Erythroblast (primary cell): ENCODE measurements at regions not wholly inside any gene's neighbourhood (a gene's known extent, or its start where the extent isn't known, plus 50 kb on each side); places are given as distances from the start of the nearest gene placed in this dataset.

ENCODE experiments used
- DNase-seq, 2 experiments: peaks; one replicate each; lab custom pipeline; 2025; lab: John Stamatoyannopoulos, UW
- GATA1 ChIP-seq: IDR thresholded peaks from 2 replicates; pipeline ENCODE4 v1.6.1; 2011; ENCODE audit warnings: low read depth, mild to moderate bottlenecking, control low read depth, low read length, moderate library complexity
- POLR2A ChIP-seq: IDR thresholded peaks from 2 replicates; pipeline ENCODE4 v1.6.1; 2011; ENCODE audit warnings: mild to moderate bottlenecking, low read length

GRCh38 chr1:69438056-69438795 lies 129.5 kb upstream of the LRRC7 start:
- DNase-seq = no peak
- TF ChIP-seq GATA1 = no peak

DNA sequence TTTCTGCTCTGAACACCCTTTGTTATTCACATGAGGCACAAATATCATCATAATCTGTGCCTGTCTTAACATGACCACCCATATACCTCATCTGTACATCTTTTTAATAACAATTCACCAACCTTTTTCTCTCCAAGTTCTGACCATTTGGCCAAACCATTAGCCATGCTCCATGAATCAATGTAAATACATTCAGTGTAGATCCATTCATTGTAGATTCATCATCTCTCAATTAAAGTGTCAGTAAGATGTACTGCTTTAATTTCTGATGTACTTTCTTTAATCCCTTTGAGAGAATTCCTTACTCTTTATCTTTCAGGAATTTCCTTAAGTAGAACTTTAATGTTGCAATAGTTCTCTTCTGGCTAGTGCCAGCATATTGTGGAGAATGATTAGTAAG lies 126.2 kb upstream of the LRRC7 start:
- no peak for DNase-seq

GRCh38 chr1:69451196-69451595 lies 116.5 kb upstream of the LRRC7 start:
- TF ChIP-seq POLR2A (no peak), GATA1 (no peak)
- no peak for DNase-seq

More for the DNA sequence above, 126.2 kb upstream of the LRRC7 start:
- TF ChIP-seq POLR2A (no peak), GATA1 (no peak)

GRCh38 chr1:69455718-69456117 lies 112.0 kb upstream of the LRRC7 start:
- TF ChIP-seq POLR2A (no peak), GATA1 (no peak)
- no peak for DNase-seq

- no peak for DNase-seq
- no peak for TF ChIP-seq POLR2A
- no peak for TF ChIP-seq GATA1
Observed at GRCh38 chr1:69459244-69459643, 108.5 kb upstream of the LRRC7 start.

DNA sequence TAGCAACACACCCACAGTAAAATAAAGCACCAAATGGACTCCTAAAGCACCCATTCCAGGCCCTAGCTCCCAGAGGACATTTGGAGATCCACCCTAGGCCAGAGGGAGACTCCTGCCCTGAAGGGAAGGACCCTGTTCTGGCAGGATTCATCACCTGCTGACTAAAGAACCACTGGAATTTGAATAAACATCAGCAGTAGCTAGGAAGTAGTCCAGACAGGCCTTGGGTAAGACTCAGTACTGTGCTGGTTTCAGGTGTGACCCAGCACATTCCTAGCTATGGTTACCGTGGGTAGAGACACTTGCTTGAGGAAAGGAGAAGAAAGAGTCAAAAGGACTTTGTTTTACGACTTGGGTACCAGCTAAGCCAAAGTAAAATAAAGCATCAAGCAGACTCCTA lies 92.7 kb upstream of the LRRC7 start:
- no peak for DNase-seq
- TF ChIP-seq GATA1 (no peak), POLR2A (no peak)

DNA sequence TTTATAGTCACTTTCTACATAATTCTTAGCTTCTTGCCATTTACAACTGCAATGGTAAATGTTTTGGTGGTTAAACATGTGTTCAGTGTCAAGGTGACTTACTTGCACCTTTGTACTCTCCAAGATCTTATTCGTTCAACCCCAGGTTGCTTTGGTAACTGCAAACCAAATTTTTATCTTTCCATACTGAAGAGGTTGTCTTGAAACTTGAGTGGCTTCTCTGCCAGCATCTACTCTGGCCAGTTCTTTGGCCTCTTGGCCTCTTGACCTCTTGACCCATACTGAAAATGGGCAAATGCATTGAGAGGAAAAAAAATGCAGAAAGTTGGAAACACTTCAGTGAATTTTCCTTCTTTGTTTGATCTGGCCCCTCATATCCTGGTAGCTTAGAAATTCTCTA lies 88.0 kb upstream of the LRRC7 start:
- TF ChIP-seq GATA1 = no peak
- no peak for TF ChIP-seq POLR2A
- DNase-seq = no peak

GRCh38 chr1:69483246-69483645 lies 84.5 kb upstream of the LRRC7 start:
- no peak for TF ChIP-seq GATA1
- TF ChIP-seq POLR2A = no peak

DNA sequence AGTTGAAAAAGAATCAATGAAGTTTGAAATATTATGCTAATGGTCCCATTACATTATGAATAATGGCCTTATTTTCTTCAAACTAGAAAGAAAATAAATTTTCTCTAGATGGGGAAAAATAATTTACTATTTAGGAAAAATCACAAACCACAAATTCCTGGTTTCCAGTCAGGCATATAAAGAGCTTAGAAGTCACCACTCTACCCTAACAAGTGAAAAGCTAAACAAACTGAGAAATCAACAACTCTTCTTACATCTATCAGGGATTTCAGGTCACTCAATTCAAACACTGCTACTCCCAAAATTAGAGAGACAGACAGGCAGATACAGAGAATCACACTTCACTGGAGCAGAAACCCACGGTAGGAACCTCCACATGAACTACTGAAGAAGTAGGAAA lies 82.1 kb upstream of the LRRC7 start:
- TF ChIP-seq POLR2A (no peak), GATA1 (no peak)
- DNase-seq = no peak

More at GRCh38 chr1:69483246-69483645, 84.5 kb upstream of the LRRC7 start:
- no peak for DNase-seq

GRCh38 chr1:69491416-69491815 lies 76.3 kb upstream of the LRRC7 start:
- DNase-seq = no peak
- TF ChIP-seq GATA1 (no peak), POLR2A (no peak)

- no peak for DNase-seq
Observed at GRCh38 chr1:69492286-69492685, 75.4 kb upstream of the LRRC7 start.

DNA sequence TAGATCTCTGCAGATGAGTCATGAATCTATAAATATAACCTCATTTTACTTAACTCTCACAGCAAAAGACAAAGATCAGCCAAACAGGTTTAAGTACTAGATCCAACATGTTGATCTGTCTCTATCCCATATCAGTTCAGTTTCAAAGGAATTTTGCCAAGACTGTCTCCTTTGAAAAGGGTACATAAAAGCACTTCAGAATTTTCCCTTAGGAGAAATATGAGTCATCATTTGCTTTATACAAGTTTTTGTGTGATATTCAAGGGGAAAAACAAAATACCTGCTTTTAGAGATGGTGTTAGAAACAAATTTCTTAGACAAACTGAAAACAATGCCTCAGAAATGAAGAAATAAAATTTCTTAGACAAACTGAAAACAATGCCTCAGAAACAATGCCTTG lies 73.5 kb upstream of the LRRC7 start:
- no peak for DNase-seq
- TF ChIP-seq GATA1 = no peak
- TF ChIP-seq POLR2A = no peak

More at GRCh38 chr1:69492286-69492685, 75.4 kb upstream of the LRRC7 start:
- no peak for TF ChIP-seq GATA1

- DNase-seq = peak; percentile 17 to 56
- TF ChIP-seq GATA1 (no peak), POLR2A (no peak)
Observed at GRCh38 chr1:69497441-69498221, 70.1 kb upstream of the LRRC7 start.

DNA sequence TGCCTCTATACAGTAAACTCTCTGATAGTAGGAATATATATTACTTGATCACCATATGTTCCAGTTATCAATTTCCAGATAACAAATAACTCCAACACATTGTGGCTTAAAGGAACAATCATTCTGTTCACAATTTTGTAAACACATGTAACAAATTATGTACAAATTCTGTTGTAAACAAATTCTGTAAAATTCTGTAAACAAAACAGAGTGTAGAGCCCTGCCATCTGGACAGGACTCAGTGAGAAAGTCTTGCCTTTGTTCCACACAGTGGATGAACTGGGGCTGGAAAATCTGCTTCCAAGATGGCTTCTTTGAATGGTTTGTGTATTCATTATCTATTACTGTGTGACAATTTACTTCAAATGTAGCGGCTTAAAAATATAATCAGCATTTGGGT lies 69.0 kb upstream of the LRRC7 start:
- TF ChIP-seq POLR2A = no peak
- DNase-seq = no peak

- TF ChIP-seq GATA1 (no peak), POLR2A (no peak)
- DNase-seq = peak; percentile 17 to 21
Observed at GRCh38 chr1:69499203-69499803, 68.4 kb upstream of the LRRC7 start.
